SK-N-SH treated with all-trans-retinoic acid at 6 μM for 48 hours (cell line): ENCODE measurements at regions not wholly inside any gene's neighbourhood (a gene's known extent, or its start where the extent isn't known, plus 50 kb on each side); places are given as distances from the start of the nearest gene placed in this dataset.

ENCODE experiments used
- ARNTL ChIP-seq: fragments of 450-650 bp; formaldehyde crosslinking; IDR thresholded peaks from 2 replicates; pipeline ENCODE4 v1.5.0; 2020; ENCODE audit warnings: low read depth, mild to moderate bottlenecking, moderate library complexity, borderline replicate concordance
- SNAI2 ChIP-seq: fragments of 250-450 bp; sonication (Bioruptor Pico); IDR thresholded peaks from 2 replicates; pipeline ENCODE4 v1.5.0; 2020; ENCODE audit warnings: mild to moderate bottlenecking, moderate library complexity
- TOX ChIP-seq: fragments of 250-450 bp; sonication (Bioruptor Pico); IDR thresholded peaks from 2 replicates; pipeline ENCODE4 v1.8.0; 2021; ENCODE audit warnings: mild to moderate bottlenecking, moderate library complexity, borderline replicate concordance
- ZFP3 ChIP-seq: fragments of 250-450 bp; sonication (Bioruptor Pico); IDR thresholded peaks from 2 replicates; pipeline ENCODE4 v1.5.0; 2020; ENCODE audit warnings: mild to moderate bottlenecking, moderate library complexity
- ZFP30 ChIP-seq: fragments of 450-650 bp; formaldehyde crosslinking; IDR thresholded peaks from 2 replicates; pipeline ENCODE4 v1.5.0; 2022; ENCODE audit warnings: mild to moderate bottlenecking, moderate library complexity
- ZNF565 ChIP-seq: fragments of 450-650 bp; formaldehyde crosslinking; conservative IDR thresholded peaks from 2 replicates; pipeline ENCODE4 v1.5.0; 2020; ENCODE audit warnings: low read depth, mild to moderate bottlenecking, moderate library complexity
- ZNF8 ChIP-seq: fragments of 450-650 bp; formaldehyde crosslinking; IDR thresholded peaks from 2 replicates; pipeline ENCODE4 v1.5.0; 2020; ENCODE audit warnings: mild to moderate bottlenecking, moderate library complexity
- TF ChIP-seq, protein P1 (sequence below): fragments of 250-450 bp; sonication (Bioruptor Pico); IDR thresholded peaks from 2 replicates; pipeline ENCODE4 v1.5.1; 2020; ENCODE audit warnings: low read depth, mild to moderate bottlenecking, moderate library complexity
- TF ChIP-seq, protein P2 (sequence below): fragments of 250-450 bp; sonication (Bioruptor Pico); IDR thresholded peaks from 2 replicates; pipeline ENCODE4 v1.5.0; 2020; ENCODE audit warnings: mild to moderate bottlenecking, moderate library complexity
- TF ChIP-seq, protein P3 (sequence below): fragments of 250-450 bp; sonication (Bioruptor Pico); IDR thresholded peaks from 2 replicates; pipeline ENCODE4 v1.5.1; 2021; ENCODE audit warnings: mild to moderate bottlenecking, moderate library complexity

DNA sequence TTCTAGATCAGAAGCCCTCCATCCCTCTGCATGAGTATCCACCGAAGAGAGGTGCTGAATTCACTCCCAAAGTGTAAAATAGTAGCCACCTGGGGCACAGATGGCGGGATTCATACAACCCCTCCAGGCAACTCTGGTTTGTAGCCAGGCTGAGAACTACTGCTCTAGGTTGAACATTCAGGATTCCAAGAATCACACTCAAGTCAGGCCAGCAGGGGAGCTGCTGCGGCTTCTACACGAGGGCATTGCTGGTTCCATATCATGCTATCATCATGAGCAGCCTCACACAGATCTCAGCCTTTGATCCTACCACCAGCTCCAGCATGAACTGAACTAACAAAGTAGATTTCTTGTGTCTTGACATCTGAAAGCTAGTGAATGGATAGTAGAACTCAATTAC lies 367.9 kb downstream of the DIRAS2 start:
- TF ChIP-seq ZNF565 (CRISPR knock-in tag) (no peak), ZNF8 (CRISPR knock-in tag) (no peak), ZFP3 (CRISPR knock-in tag) (no peak), TOX (CRISPR knock-in tag) (no peak), ZFP30 (CRISPR knock-in tag) (no peak), SNAI2 (CRISPR knock-in tag) (no peak), ARNTL (no peak)
- TF ChIP-seq, protein P1, sequence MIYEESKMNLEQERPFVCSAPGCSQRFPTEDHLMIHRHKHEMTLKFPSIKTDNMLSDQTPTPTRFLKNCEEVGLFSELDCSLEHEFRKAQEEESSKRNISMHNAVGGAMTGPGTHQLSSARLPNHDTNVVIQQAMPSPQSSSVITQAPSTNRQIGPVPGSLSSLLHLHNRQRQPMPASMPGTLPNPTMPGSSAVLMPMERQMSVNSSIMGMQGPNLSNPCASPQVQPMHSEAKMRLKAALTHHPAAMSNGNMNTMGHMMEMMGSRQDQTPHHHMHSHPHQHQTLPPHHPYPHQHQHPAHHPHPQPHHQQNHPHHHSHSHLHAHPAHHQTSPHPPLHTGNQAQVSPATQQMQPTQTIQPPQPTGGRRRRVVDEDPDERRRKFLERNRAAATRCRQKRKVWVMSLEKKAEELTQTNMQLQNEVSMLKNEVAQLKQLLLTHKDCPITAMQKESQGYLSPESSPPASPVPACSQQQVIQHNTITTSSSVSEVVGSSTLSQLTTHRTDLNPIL, result no peak
- TF ChIP-seq, protein P2, sequence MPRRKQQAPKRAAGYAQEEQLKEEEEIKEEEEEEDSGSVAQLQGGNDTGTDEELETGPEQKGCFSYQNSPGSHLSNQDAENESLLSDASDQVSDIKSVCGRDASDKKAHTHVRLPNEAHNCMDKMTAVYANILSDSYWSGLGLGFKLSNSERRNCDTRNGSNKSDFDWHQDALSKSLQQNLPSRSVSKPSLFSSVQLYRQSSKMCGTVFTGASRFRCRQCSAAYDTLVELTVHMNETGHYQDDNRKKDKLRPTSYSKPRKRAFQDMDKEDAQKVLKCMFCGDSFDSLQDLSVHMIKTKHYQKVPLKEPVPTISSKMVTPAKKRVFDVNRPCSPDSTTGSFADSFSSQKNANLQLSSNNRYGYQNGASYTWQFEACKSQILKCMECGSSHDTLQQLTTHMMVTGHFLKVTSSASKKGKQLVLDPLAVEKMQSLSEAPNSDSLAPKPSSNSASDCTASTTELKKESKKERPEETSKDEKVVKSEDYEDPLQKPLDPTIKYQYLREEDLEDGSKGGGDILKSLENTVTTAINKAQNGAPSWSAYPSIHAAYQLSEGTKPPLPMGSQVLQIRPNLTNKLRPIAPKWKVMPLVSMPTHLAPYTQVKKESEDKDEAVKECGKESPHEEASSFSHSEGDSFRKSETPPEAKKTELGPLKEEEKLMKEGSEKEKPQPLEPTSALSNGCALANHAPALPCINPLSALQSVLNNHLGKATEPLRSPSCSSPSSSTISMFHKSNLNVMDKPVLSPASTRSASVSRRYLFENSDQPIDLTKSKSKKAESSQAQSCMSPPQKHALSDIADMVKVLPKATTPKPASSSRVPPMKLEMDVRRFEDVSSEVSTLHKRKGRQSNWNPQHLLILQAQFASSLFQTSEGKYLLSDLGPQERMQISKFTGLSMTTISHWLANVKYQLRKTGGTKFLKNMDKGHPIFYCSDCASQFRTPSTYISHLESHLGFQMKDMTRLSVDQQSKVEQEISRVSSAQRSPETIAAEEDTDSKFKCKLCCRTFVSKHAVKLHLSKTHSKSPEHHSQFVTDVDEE, result no peak
- TF ChIP-seq, protein P3, sequence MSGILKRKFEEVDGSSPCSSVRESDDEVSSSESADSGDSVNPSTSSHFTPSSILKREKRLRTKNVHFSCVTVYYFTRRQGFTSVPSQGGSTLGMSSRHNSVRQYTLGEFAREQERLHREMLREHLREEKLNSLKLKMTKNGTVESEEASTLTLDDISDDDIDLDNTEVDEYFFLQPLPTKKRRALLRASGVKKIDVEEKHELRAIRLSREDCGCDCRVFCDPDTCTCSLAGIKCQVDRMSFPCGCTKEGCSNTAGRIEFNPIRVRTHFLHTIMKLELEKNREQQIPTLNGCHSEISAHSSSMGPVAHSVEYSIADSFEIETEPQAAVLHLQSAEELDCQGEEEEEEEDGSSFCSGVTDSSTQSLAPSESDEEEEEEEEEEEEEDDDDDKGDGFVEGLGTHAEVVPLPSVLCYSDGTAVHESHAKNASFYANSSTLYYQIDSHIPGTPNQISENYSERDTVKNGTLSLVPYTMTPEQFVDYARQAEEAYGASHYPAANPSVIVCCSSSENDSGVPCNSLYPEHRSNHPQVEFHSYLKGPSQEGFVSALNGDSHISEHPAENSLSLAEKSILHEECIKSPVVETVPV (CRISPR knock-in tag), result no peak
